Stomach (tissue), 4 donors: ENCODE measurements at regions not wholly inside any gene's neighbourhood (a gene's known extent, or its start where the extent isn't known, plus 50 kb on each side); places are given as distances from the start of the nearest gene placed in this dataset.

ENCODE experiments used
- CTCF ChIP-seq, 7 experiments: fragments of 450-650 bp in 4 of 7; fragments of 200-600 bp in 3 of 7; sonication (generic) in 3 of 7; IDR thresholded peaks; one replicate each; pipeline ENCODE4 v1.5.1; 2016 to 2019; ENCODE audit warnings: antibody characterized with exemption in 7 of 7, control low read depth in 2 of 7, mild to moderate bottlenecking in 1 of 7
- EP300 ChIP-seq: sonication (generic); formaldehyde crosslinking; IDR thresholded peaks from one replicate; pipeline ENCODE4 v1.6.1; 2017; ENCODE audit warnings: antibody characterized with exemption
- POLR2A ChIP-seq, 4 donors: fragments of 450-650 bp; IDR thresholded peaks; one replicate each; pipeline ENCODE4 v1.6.1; 2016; ENCODE audit warnings: antibody characterized with exemption in 4 of 4, control low read depth in 2 of 4, mild to moderate bottlenecking in 1 of 4, moderate library complexity in 1 of 4
- POLR2AphosphoS5 ChIP-seq, 3 donors: sonication (generic); formaldehyde crosslinking; IDR thresholded peaks; one replicate each; pipeline ENCODE4 v1.6.1; 2016; ENCODE audit warnings: antibody characterized with exemption in 3 of 3

- TF ChIP-seq POLR2AphosphoS5 (IDR thresholded peaks at IDR 0.05) (no peak), CTCF (IDR thresholded peaks at IDR 0.05) (no peak), POLR2A (IDR thresholded peaks at IDR 0.05) (no peak), EP300 (no peak)
Measured at GRCh38 chr2:147483911-147484310, 360.9 kb upstream of the ACVR2A start.
